Activated T-cell treated with anti-CD3 and anti-CD28 coated beads for 48 hours (primary cell): ENCODE measurements at regions not wholly inside any gene's neighbourhood (a gene's known extent, or its start where the extent isn't known, plus 50 kb on each side); places are given as distances from the start of the nearest gene placed in this dataset.
"Not testable (repeated sequence)": the region's sequence is repeated elsewhere in the genome, so short reads cannot be mapped to it uniquely, and the experiment has no call there.

ENCODE experiments used
- DNase-seq: peaks from one replicate; pipeline ENCODE4 v3.0.0-alpha.2; 2020; ENCODE audit warnings: low read depth

DNA sequence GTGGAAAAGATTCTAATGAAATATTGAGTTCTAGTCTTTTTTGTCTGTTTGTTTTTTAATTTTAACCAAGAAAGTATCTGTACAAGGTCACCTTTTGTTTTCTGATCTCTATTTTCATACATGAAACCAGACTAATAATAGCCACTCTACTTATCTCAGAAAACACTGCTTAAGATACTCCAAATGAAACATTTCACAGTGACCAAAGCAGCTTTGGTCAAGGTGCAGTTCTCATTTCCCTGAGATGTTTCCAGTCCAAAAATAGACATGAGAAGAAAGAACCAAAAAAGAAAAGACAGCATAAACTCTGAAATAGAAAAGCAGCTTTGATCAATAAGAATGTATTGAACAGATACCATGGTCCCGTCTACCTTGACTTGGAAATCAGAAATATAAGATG is 782.8 kb downstream of the RAB28 start:
- DNase-seq: no peak

DNA sequence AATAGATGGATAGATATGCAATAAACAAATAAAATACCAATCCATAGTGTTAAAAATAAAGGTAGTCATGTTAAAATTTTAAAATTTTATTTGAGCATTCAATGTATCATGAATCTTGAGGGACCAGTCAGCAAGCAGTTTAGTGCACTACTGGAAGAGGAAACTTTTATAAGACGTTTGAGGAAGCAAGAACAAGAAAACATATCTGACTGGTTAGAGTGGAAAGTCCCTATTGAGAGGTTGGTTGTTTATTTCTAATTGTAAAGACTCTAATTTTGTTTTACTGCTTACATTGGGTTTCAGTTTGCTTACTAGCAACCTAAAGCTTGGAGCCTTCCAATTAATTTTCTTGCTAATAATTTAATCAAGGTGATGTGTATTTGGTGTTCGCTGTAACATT is 786.2 kb downstream of the RAB28 start:
- DNase-seq: no peak

- DNase-seq: no peak
Observed at GRCh38 chr4:12692815-12693214, 791.3 kb downstream of the RAB28 start.

DNA sequence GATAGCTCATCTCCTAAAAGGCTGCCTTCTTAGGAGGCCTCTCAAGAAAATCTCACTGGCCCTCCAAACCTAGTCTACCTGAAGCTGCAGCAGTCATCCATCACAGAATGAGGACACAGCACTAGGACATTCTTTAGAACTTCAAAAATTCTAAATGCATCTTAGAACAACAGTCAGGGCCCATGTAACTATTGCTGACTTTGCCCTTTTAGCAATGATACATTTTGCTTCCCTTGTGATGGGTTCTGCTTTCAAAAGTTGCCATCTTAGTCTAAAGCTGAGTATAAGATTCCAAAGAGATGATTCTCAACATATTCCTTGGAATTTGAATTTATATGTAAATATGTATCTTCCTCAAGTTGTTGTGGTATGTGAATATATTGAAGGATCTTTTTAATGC is 793.0 kb downstream of the RAB28 start:
- no peak for DNase-seq

- no peak for DNase-seq
Observed at GRCh38 chr4:12689457-12689856, 794.7 kb downstream of the RAB28 start.

DNA sequence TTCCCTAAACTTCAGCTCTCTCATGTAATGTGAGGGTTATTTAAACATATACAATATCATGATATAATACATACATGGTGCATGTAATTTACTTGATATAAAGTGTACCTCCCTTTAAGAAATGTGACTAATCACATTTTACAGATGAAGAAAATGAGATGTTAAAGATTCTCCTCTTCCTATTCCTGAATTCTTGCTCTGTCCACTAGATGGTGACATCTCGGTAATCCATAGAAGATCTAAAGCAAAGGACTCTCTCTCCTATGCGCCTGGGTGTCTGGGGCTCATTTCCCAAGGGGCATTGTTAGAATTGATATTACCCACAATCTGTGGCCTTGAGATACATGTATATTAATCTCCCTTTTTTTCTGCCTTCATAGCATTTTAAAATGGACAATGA is 804.9 kb downstream of the RAB28 start:
- no peak for DNase-seq

DNA sequence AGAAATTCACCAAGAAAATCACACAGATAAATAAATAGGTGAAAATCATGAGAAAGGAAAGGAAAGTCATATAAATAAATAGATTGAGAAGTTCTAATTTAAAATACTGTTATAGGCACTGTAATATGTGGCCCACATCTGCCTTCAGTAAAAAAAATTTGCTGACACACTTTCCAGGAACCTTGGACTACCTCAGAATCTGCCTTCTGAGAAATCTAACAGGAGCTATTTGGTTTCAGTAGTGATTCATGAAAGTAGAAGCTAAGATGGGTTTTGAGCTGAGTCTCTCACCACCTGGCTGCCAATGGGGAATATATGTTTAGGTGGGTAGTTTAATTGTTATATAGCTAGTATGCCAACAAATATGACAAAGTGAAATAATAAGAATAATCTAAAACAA is 810.0 kb downstream of the RAB28 start:
- no peak for DNase-seq

DNA sequence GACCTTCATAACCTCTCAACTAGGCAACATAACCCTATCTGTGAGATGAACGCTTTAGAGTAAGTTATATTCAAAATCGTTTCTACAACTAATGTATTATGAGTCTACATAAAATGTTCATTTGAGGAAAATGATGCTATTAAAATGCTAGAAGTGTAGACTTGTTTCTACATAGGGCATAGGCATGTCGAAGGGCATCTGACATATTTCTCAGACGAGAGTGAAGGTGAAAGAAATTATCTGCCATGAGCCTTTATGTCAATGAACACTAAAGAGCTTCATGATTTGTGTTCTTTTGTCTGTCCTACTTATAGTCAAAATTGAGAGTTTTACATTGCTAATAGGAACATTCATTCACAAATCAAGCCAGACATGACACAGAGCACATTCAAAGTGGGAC is 811.8 kb downstream of the RAB28 start:
- no peak for DNase-seq

DNA sequence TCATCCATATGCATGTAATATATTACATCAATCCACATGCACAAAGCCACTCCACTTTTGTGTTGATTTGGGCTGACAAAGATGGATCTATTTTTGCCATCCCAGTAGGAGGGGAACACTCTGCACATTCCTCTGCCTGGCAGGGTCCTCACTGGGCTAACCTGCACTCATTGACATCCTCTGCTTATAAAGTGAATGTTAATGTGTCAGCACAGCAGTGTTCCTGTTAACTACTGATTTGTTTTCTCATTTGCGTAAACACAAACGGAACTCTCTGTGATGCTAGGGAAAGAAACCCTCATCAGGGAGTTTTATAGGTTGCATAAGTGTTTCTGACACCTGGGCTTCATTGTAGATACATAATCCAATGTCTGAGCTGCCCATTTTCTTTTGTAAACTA is 826.0 kb downstream of the RAB28 start:
- no peak for DNase-seq

GRCh38 chr4:12651876-12652275 is 832.3 kb downstream of the RAB28 start:
- no peak for DNase-seq

- DNase-seq: no peak
Observed at GRCh38 chr4:12645732-12646131, 838.4 kb downstream of the RAB28 start.

DNA sequence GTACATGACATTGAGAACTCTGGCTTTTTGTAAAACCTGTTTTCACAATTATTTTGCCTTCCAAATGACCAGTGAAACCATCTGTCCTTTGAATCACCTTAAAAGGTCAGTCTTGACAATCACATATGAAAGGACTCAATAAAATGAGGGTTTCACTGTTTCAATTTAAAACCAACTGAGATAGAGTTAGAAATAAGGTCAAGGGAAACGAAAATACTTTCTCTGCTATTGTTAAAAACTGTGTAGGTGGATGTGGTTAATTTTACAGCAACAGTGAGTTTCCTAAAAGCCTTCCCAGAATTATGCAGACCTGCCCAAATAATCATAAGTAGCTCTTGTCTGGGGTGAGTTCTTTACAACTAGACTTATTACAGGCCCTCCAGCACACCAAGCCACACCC is 839.9 kb downstream of the RAB28 start:
- no peak for DNase-seq

- no peak for DNase-seq
Observed at GRCh38 chr4:12636191-12636590, 847.9 kb downstream of the RAB28 start.

DNA sequence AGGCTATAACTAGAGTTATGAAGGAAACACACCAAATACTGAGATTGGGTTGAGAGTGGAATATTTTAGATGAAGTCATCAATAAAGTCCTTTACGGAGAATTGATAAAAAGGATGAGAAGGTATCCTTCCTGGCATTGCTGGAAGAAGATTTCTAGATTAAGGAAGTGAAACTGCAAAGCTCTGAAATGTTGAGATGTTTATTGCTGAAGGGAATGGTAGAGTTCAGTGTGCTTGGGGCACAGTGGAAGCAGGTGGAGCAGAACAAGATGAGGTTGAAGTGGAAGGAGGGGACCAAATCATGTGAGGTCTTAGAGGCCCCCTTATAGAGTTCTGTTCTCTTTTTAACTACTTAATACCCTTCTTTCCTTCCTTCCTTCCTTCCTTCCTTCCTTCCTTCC is 848.5 kb downstream of the RAB28 start:
- no peak for DNase-seq

DNA sequence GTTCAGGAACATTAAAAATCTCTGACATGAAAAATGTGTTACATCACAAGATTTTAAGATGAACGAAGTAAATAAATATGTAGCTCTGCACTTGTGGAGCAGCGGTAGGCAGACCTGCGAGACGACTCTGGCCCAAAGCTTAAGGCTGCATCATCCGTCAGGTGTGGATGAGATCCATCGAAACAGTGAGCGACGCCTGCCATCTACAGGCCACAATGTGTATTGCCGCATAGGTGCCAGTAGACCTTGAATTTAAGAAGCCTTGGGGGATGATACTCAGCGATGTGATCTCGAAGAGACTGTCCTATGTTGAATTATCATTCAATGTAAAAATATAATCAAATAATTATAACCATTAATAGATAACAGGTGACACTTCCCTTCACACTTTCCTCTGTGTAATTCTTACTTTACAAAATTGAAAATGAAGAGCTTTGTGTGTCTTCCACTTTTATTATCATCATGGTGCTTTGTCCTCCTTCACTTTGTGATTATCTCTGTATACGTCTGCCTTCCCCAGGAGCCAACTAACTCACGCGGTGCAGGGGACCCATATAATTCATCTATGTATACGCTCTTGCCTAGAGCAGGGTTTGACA is 851.0 kb downstream of the RAB28 start:
- peak; percentile 65 for DNase-seq

- DNase-seq: no peak
Observed at GRCh38 chr4:12615822-12616221, 868.3 kb downstream of the RAB28 start.

GRCh38 chr4:12612876-12613275 is 871.3 kb downstream of the RAB28 start:
- no peak for DNase-seq

GRCh38 chr4:12609212-12609875 is 874.8 kb downstream of the RAB28 start:
- DNase-seq: not testable (repeated sequence)

DNA sequence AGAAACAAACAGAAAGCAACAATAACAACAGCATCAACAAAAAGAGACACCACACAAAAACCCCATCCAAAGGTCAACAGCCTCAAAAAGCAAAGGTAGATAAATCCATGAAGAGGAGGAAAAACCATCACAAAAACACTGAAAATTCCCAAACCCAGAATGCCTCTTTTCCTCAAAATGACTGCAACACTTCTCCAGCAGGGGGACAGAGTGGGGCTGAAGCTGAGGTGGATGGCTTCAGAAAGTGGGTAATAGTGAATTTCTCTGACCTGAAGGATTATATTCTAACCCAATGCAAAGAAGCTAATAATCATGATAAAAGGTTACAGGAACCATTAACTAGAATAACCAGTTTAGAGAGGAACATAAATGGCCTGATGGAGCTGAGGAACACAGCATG is 888.2 kb downstream of the RAB28 start:
- no peak for DNase-seq

GRCh38 chr4:12595489-12595888 is 888.7 kb downstream of the RAB28 start:
- DNase-seq: no peak

GRCh38 chr4:12588582-12588981 is 895.6 kb downstream of the RAB28 start:
- DNase-seq: no peak

DNA sequence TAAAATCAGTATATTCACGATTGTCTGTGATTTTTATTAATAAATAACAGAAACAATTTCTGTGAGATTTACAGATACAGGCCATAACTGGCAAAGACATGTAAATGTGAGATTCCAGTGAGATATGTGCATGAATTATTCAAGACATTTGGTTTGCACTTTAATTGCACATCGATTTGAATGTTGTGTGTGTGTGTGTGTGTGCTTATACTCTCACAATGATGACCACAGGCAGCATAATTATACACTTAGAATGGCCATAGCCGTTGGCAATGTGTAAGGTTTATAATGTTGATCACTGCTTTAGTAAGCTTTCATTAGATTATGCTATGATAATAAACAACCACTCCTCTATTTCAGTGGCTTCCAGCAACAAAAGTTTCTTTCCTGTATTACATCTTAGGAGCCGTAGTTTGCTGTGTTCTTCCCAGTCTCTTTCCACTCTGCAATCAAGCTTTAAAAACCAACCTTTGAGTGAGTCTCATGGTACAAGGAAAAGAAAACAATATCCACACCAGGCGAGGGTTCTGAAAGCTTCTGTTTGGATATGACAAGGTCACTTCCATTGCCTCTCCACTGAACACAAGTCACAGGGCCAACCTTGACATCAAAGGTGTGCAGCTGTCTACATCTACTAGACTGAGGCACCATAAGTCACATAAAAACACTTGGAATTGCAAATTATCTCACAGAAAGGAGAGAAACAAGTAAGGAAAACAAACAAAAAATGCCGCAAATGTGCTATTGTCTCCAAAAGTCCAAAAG is 897.7 kb downstream of the RAB28 start:
- no peak for DNase-seq

- DNase-seq: no peak
Observed at GRCh38 chr4:12584116-12584875, 899.8 kb downstream of the RAB28 start.
